ENCODE measurements at regions not wholly inside any gene's neighbourhood (a gene's known extent, or its start where the extent isn't known, plus 50 kb on each side); places are given as distances from the start of the nearest gene placed in this dataset.

GRCh38 chr19:32289566-32290210 lies 55.7 kb upstream of the ZNF507 start:
- no peak for TF ChIP-seq CTCF (conservative IDR thresholded peaks at IDR 0.05; ENCODE audit: low read depth, low read length)
- DNase-seq (ENCODE audit: low read depth) = no peak
- H3K4me3 ChIP-seq (ENCODE audit: low read length) = no peak overlapping the region

- no peak for TF ChIP-seq CTCF (conservative IDR thresholded peaks at IDR 0.05; ENCODE audit: low read depth, low read length)
- H3K4me3 ChIP-seq (ENCODE audit: low read length) = no peak overlapping the region
- DNase-seq (ENCODE audit: low read depth) = no peak
Measured at GRCh38 chr19:32291876-32292275, 53.5 kb upstream of the ZNF507 start.

DNA sequence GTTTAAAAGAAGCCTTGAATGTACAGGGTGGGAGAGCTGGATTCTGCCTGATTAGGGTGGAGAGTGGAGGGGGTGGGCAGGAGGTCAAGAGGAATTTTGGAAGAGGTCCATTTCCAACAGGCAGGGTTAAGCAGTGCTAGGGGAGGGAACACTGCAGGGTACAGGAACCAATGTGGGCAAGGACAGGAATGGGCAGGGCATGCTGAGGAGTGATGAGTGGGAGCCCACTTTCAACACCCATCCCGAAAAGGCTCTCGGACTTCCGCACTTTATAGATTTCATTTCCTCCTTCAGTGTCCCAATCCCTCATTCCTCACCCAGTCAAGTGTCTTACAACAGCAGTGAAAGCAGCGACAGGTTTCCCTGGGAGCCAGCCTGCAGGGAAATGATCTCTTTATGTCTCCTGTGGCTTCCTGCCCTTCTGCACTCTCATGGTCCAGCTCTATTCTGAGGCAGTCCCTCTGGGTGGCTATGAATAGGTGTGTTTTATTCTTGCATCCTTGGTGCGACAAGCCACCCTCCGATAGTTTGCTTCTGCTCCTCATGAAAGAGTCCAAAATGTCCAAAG lies 50.5 kb upstream of the ZNF507 start:
- no peak for DNase-seq (ENCODE audit: low read depth)
- H3K4me3 ChIP-seq (ENCODE audit: low read length) = no peak overlapping the region
- no peak for TF ChIP-seq CTCF (conservative IDR thresholded peaks at IDR 0.05; ENCODE audit: low read depth, low read length)
